Activated T-cell treated with anti-CD3 and anti-CD28 coated beads, Interleukin-2, amount 50 U/mL, for 4 hours (primary cell): ENCODE measurements at regions not wholly inside any gene's neighbourhood (a gene's known extent, or its start where the extent isn't known, plus 50 kb on each side); places are given as distances from the start of the nearest gene placed in this dataset.
A peak's percentile ranks its signal among the peaks of the same experiment; 100 is the strongest.

Source experiments
- ATAC-seq, 2 donors: fragments of 200-7000 bp; cut with Tn5 transposase; one replicate each; pipeline ENCODE4 v1.10.0; 2021
- DNase-seq: peaks from one replicate; pipeline ENCODE4 v3.0.0-alpha.2; 2020
- H3K27me3 Mint-ChIP-seq: one replicate; pipeline ENCODE4 v1.8.0; 2021; ENCODE audit warnings: low read depth, mixed read lengths
- H3K36me3 Mint-ChIP-seq: one replicate; pipeline ENCODE4 v1.8.0; 2022; ENCODE audit warnings: mixed read lengths; ENCODE audit not compliant: insufficient read depth
- H3K4me1 Mint-ChIP-seq: one replicate; pipeline ENCODE4 v1.8.0; 2021; ENCODE audit warnings: low read depth, mixed read lengths
- H3K4me3 Mint-ChIP-seq: one replicate; pipeline ENCODE4 v1.8.0; 2021; ENCODE audit warnings: mild to moderate bottlenecking, moderate library complexity, mixed read lengths
- H3K9me3 Mint-ChIP-seq: one replicate; pipeline ENCODE4 v1.8.0; 2021; ENCODE audit warnings: mixed read lengths

GRCh38 chr1:228933753-228934152 is 198.5 kb downstream of the RHOU start:
- DNase-seq (no peak), ATAC-seq (no peak)
- Mint-ChIP-seq H3K4me3 (no peak overlapping the region), H3K27me3 (peaks cover 1% of the 10 kb centered on the region), H3K4me1 (peaks cover 25% of the 10 kb centered on the region), H3K9me3 (peaks cover 10% of the 10 kb centered on the region), H3K36me3 (peaks cover 3% of the 10 kb centered on the region)

- peaks cover 1% of the 10 kb centered on the region for H3K27me3 Mint-ChIP-seq
These were observed 200.0 kb downstream of the RHOU start for GRCh38 chr1:228935198-228935663.

GRCh38 chr1:228935855-228936727 is 200.8 kb downstream of the RHOU start:
- ATAC-seq = no peak
- Mint-ChIP-seq H3K27me3 (no peaks in the 10 kb centered on the region), H3K36me3 (no peaks in the 10 kb centered on the region), H3K4me1 (peaks cover 27% of the 10 kb centered on the region), H3K4me3 (no peak overlapping the region), H3K9me3 (no peaks in the 10 kb centered on the region)
- no peak for DNase-seq

More at GRCh38 chr1:228935198-228935663, 200.0 kb downstream of the RHOU start:
- Mint-ChIP-seq H3K4me1 (peaks cover 27% of the 10 kb centered on the region), H3K9me3 (no peaks in the 10 kb centered on the region), H3K36me3 (no peaks in the 10 kb centered on the region), H3K4me3 (no peak overlapping the region)
- DNase-seq = no peak
- ATAC-seq = no peak

GRCh38 chr1:228936881-228937280 is 201.6 kb downstream of the RHOU start:
- Mint-ChIP-seq H3K27me3 (no peaks in the 10 kb centered on the region), H3K4me1 (peaks cover 27% of the 10 kb centered on the region), H3K4me3 (no peak overlapping the region), H3K36me3 (no peaks in the 10 kb centered on the region), H3K9me3 (no peaks in the 10 kb centered on the region)
- DNase-seq (no peak), ATAC-seq (no peak)

- Mint-ChIP-seq H3K36me3 (no peaks in the 10 kb centered on the region), H3K27me3 (no peaks in the 10 kb centered on the region), H3K4me3 (no peak overlapping the region), H3K9me3 (no peaks in the 10 kb centered on the region), H3K4me1 (peaks cover 27% of the 10 kb centered on the region)
- DNase-seq = no peak
- ATAC-seq = no peak
These were observed 202.1 kb downstream of the RHOU start for GRCh38 chr1:228937351-228937750.

- Mint-ChIP-seq H3K36me3 (no peaks in the 10 kb centered on the region), H3K9me3 (no peaks in the 10 kb centered on the region), H3K4me1 (peaks cover 27% of the 10 kb centered on the region), H3K27me3 (no peaks in the 10 kb centered on the region), H3K4me3 (no peak overlapping the region)
- DNase-seq = no peak
- ATAC-seq = peak in 1 of 2 donors; percentile 47
These were observed 202.7 kb downstream of the RHOU start for GRCh38 chr1:228937851-228938536.

- H3K4me3 Mint-ChIP-seq = no peak overlapping the region
- H3K9me3 Mint-ChIP-seq = no peaks in the 10 kb centered on the region
- peak; percentile 70 to 72 for ATAC-seq
These were observed 203.2 kb downstream of the RHOU start for GRCh38 chr1:228938537-228938901.

GRCh38 chr1:228939001-228939691 is 203.9 kb downstream of the RHOU start:
- H3K36me3 Mint-ChIP-seq = no peaks in the 10 kb centered on the region
- no peaks in the 10 kb centered on the region for H3K27me3 Mint-ChIP-seq
- H3K9me3 Mint-ChIP-seq = no peaks in the 10 kb centered on the region
- H3K4me1 Mint-ChIP-seq = peaks cover 27% of the 10 kb centered on the region
- ATAC-seq (no peak), DNase-seq (no peak)
- no peak overlapping the region for H3K4me3 Mint-ChIP-seq

More at GRCh38 chr1:228938537-228938901, 203.2 kb downstream of the RHOU start:
- H3K27me3 Mint-ChIP-seq = no peaks in the 10 kb centered on the region
- peaks cover 27% of the 10 kb centered on the region for H3K4me1 Mint-ChIP-seq
- no peaks in the 10 kb centered on the region for H3K36me3 Mint-ChIP-seq
- DNase-seq = no peak

- ATAC-seq = no peak
- Mint-ChIP-seq H3K9me3 (no peaks in the 10 kb centered on the region), H3K27me3 (no peaks in the 10 kb centered on the region), H3K4me1 (peaks cover 27% of the 10 kb centered on the region), H3K36me3 (no peaks in the 10 kb centered on the region), H3K4me3 (no peak overlapping the region)
- no peak for DNase-seq
These were observed 204.7 kb downstream of the RHOU start for GRCh38 chr1:228939881-228940392.

- Mint-ChIP-seq H3K27me3 (no peaks in the 10 kb centered on the region), H3K36me3 (no peaks in the 10 kb centered on the region), H3K4me1 (peaks cover 27% of the 10 kb centered on the region), H3K9me3 (no peaks in the 10 kb centered on the region), H3K4me3 (no peak overlapping the region)
- DNase-seq = no peak
- ATAC-seq = no peak
These were observed 205.2 kb downstream of the RHOU start for GRCh38 chr1:228940526-228940925.

GRCh38 chr1:228940926-228941325 is 205.6 kb downstream of the RHOU start:
- no peak for ATAC-seq
- Mint-ChIP-seq H3K36me3 (no peaks in the 10 kb centered on the region), H3K4me1 (peaks cover 26% of the 10 kb centered on the region), H3K27me3 (no peaks in the 10 kb centered on the region), H3K9me3 (no peaks in the 10 kb centered on the region), H3K4me3 (no peak overlapping the region)
- DNase-seq = no peak

GRCh38 chr1:228941666-228942065 is 206.4 kb downstream of the RHOU start:
- Mint-ChIP-seq H3K9me3 (no peaks in the 10 kb centered on the region), H3K36me3 (no peaks in the 10 kb centered on the region), H3K4me3 (no peak overlapping the region), H3K27me3 (no peaks in the 10 kb centered on the region), H3K4me1 (peaks cover 20% of the 10 kb centered on the region)
- ATAC-seq (no peak), DNase-seq (no peak)

- Mint-ChIP-seq H3K27me3 (no peaks in the 10 kb centered on the region), H3K36me3 (no peaks in the 10 kb centered on the region), H3K9me3 (no peaks in the 10 kb centered on the region), H3K4me3 (no peak overlapping the region), H3K4me1 (peaks cover 5% of the 10 kb centered on the region)
- DNase-seq (no peak), ATAC-seq (no peak)
These were observed 208.2 kb downstream of the RHOU start for GRCh38 chr1:228943436-228943835.

- H3K9me3 Mint-ChIP-seq = no peaks in the 10 kb centered on the region
- no peaks in the 10 kb centered on the region for H3K36me3 Mint-ChIP-seq
- H3K4me3 Mint-ChIP-seq = no peak overlapping the region
- H3K4me1 Mint-ChIP-seq = no peaks in the 10 kb centered on the region
- no peaks in the 10 kb centered on the region for H3K27me3 Mint-ChIP-seq
- ATAC-seq (no peak), DNase-seq (no peak)
These were observed 209.0 kb downstream of the RHOU start for GRCh38 chr1:228944296-228944695.
